ENCODE measurements at regions not wholly inside any gene's neighbourhood (a gene's known extent, or its start where the extent isn't known, plus 50 kb on each side); places are given as distances from the start of the nearest gene placed in this dataset.

GRCh38 chr3:76429581-76430177 lies 610.2 kb upstream of the ROBO2 start:
- DNase-seq (ENCODE audit: low spot score): no peak

- no peak for DNase-seq (ENCODE audit: low spot score)
Measured at GRCh38 chr3:76432396-76432795, 607.5 kb upstream of the ROBO2 start.

DNA sequence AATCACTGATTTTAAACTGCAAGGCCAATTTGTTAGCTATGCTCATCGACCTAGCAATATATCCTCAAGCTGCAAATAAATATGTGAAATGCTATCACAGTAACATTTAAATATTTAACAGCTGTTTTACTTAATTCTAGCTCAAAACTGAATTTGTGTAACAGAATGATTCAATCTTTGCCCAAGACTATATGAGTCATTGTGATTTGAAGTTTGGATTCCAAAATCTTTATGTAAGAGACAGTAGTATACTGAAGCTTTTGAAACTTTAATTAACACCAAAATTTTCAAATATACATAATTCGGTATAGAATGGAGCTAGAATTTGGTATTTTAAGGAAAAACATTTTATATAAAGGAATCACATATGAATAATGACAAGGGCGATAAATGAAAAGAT lies 603.0 kb upstream of the ROBO2 start:
- no peak for DNase-seq (ENCODE audit: low spot score)

GRCh38 chr3:76438971-76439370 lies 600.9 kb upstream of the ROBO2 start:
- DNase-seq (ENCODE audit: low spot score): peak; percentile 44

GRCh38 chr3:76442374-76442915 lies 597.5 kb upstream of the ROBO2 start:
- DNase-seq (ENCODE audit: low spot score): no peak

GRCh38 chr3:76456322-76456721 lies 583.6 kb upstream of the ROBO2 start:
- DNase-seq (ENCODE audit: low spot score): peak; percentile 9

- no peak for DNase-seq (ENCODE audit: low spot score)
Measured at GRCh38 chr3:76463501-76463900, 576.4 kb upstream of the ROBO2 start.

DNA sequence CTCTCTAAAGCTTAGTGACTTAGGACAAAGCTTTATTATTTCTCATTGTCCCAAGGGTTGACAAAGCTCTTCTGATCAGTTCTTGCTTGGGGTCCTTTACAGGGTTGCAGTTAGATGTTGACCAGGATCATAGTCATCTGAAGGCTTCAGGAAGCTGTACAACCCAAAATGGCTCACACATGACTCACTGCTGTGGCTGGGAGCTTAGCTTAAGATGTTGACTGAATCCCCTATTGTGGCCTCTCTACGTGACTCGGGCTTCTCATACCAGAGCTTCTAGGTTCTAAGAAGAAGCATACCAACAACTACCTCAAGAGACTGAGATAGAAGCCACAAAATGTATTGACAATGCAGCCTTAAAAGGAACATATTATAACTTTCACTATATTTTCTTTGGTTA lies 569.6 kb upstream of the ROBO2 start:
- peak; percentile 86 for DNase-seq (ENCODE audit: low spot score)

DNA sequence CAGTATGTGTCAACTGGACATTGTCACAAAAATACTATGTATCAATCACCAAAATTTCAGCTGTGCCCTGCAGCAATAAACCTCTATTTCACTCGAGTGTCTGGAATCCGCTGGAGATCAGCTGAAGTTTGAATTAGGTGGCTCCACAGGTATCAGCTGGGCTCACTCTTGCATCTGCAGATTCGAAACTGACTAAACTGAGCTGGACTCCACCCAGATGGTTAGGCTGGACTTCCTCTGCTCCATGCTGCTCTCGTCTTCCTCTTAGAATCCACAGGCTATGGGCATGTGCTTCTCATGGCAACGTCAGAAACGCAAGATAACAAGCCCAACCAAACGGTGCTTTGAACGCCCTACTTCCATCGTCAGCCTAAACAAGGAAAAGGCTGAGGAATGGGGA lies 565.3 kb upstream of the ROBO2 start:
- no peak for DNase-seq (ENCODE audit: low spot score)

- no peak for DNase-seq (ENCODE audit: low spot score)
Measured at GRCh38 chr3:76479161-76479650, 560.7 kb upstream of the ROBO2 start.

- no peak for DNase-seq (ENCODE audit: low spot score)
Measured at GRCh38 chr3:76482510-76482909, 557.4 kb upstream of the ROBO2 start.

DNA sequence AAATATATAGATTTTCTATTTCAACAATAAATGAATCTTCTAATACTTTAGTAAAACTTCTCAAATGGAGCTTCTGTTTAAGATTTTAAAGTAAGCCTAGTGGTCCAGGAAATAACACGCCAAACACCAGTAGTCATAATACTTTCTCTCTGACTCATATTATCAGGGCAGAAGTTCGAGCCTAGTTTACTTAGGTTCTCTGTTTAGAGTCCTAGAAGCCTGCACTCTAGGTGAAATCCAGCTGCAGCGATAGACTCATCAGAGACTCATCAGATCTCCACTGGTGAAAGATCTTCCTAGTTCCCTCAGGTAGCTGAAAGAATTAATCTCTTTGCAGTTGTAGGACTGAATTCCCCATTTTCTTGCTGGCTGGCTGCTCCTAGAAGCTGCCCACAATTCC lies 552.5 kb upstream of the ROBO2 start:
- DNase-seq (ENCODE audit: low spot score): peak; percentile 82

- DNase-seq (ENCODE audit: low spot score): no peak
Measured at GRCh38 chr3:76490064-76490463, 549.8 kb upstream of the ROBO2 start.

DNA sequence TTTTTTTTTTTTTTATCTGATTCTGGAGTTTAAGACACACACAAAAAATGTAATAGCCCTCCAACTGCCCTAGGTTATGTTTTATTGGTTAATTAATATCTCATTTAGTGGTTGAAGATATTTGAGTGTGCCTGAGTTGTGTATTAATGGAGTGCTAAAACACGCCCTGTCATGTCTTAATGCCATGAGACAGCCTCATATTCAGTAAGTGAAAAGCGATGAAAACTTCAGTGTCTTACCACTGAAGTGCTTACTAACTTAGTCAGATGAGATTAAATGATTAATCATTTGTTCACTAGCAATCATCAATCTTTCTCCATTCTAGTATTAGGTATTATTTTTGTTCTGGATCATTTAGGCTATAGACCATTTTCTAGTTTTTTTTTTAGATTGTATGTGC lies 544.7 kb upstream of the ROBO2 start:
- DNase-seq (ENCODE audit: low spot score): peak; percentile 61

- DNase-seq (ENCODE audit: low spot score): peak; percentile 89
Measured at GRCh38 chr3:76497636-76498035, 542.3 kb upstream of the ROBO2 start.

DNA sequence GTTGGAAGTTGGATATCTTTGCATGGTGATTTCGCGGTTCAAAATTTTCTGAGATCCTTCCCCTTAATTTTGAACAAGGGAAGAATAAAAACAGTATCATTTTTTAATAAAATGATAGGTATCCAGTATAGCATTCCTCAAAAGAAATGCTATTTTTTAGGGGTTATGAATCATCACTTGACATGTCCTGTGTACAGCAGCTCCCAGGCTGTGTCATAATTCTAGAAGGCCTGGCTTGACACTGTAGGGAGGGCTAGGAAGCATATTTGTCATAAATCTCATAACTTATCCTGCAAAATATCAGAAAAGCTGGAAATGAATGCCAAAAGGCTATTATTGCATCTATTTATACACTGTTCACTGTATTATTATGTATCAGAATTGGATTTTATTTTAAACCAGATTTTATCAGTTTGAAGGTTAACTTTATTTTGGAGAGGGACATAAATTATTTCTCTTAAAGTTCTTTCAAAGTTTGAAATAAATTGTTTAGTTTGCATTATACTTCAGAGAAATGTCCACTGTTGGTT lies 539.1 kb upstream of the ROBO2 start:
- peak; percentile 50 for DNase-seq (ENCODE audit: low spot score)

DNA sequence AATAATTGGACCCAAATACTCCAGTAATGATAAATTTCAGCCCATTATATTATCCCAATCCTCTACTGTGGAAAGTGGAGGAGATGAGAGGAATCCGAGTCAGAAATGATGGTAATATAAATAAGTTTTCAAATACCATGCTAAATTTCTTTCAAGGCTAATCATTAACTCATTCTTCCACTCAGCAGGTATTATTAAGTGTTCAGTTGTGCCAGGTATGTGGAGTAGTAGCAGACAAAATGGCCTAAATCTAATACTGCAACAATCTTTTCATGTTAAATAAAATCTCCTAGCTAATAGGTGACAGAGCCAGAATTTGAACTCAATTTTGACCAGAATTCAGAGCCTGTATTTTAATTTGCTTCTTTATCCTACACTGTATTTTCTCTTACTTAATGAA lies 538.6 kb upstream of the ROBO2 start:
- peak; percentile 51 for DNase-seq (ENCODE audit: low spot score)

- DNase-seq (ENCODE audit: low spot score): no peak
Measured at GRCh38 chr3:76502076-76502475, 537.8 kb upstream of the ROBO2 start.

DNA sequence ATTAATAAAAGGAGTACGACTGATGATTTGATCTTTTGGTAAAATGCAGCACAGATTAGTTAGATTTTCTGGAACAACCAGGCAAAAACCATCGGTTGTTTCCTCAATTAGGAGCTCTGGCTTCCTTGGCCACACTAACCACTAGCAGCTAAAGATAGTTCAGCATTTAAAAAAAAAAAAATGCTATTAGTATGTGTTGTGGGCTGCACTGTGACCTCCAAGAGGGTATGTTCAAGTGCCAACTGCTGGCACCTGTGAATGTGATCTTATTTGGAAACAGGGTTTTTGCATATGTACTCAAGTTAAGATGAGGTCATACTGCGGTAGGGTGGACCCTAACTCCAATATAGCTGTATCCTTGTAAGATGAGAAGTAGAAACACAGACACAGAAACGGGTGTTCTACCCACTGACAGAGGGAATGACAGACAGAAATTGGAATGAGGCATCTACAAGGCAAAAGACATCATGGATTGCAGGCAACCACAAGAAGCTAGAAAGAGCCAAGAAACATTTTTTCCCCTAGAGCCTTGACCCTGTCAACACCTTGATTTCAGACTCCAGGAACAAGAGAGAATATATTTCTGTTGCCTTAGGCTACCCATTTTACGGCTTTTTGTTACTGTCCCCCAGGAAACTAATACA lies 534.6 kb upstream of the ROBO2 start:
- DNase-seq (ENCODE audit: low spot score): no peak

DNA sequence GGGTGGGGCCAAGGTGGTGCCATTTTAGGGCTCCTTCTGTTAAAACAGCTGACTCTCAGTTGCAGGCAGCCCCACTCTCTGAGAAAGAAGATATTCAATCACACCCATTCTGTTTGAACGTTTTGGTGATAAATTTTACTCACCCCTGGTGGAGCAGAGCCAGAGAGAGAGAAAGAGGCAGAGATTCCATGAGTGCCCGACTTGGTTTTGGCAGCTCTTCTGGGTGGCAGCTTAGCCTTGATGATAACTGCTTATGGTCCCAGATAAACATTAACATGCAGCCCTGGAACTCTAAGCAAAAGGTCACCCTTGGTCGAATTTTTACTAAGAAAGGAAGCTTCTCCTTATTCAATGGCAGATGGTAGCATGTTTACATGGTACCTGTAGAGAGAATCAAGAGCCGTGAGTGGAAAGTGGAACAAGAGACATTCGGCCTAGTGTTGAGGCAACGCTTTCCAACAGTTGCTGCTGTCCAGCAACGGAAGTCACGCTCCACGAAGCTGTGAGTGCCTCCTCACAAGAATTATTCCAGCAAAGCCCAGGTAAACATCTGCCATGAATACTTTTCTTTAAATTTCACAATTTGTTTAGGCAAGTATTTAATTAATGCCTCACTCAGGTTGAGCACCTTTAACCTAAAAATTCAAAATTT lies 530.6 kb upstream of the ROBO2 start:
- DNase-seq (ENCODE audit: low spot score): no peak

GRCh38 chr3:76514836-76515235 lies 525.1 kb upstream of the ROBO2 start:
- DNase-seq (ENCODE audit: low spot score): no peak

DNA sequence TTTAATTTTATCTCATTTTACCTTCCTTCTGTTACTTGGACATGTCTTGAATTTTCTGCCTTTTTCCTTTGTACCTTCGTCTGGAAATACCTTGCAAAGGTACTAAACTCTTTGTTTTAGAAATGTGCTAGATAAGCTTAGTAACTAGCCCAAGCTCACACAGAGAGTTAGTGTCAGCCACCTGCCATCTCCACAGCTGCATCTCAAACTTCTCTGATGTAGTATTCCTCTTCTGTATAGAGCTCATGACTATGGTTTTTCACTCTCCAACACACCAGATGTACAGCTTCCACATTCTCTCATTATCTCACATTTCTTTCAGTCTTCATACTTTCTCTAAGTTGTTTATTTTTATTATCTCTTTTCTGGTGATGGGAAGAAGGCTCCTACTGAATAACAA lies 516.6 kb upstream of the ROBO2 start:
- DNase-seq (ENCODE audit: low spot score): no peak

DNA sequence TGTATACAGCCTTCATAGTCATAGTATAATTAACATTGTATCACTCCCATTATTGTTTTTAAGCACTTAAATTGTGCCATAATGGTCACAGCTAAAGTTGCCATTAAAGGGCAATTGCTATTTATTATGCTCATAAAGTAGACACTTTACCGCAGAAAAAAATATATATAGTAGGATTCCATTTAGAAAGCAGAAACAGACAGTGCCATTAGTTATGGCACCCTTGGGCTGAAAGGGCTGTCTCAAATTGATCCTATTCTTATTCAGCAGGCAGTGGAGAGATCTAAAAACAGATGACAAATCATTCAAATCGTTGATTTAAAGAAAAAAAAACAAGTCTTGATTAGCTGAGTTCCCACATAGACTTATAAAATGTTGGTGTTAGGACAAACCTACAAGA lies 514.2 kb upstream of the ROBO2 start:
- DNase-seq (ENCODE audit: low spot score): no peak

Measured in kidney tubule cell (primary cell).